ENCODE measurements at regions not wholly inside any gene's neighbourhood (a gene's known extent, or its start where the extent isn't known, plus 50 kb on each side); places are given as distances from the start of the nearest gene placed in this dataset.
"Not testable (repeated sequence)": the region's sequence is repeated elsewhere in the genome, so short reads cannot be mapped to it uniquely, and the experiment has no call there.

DNA sequence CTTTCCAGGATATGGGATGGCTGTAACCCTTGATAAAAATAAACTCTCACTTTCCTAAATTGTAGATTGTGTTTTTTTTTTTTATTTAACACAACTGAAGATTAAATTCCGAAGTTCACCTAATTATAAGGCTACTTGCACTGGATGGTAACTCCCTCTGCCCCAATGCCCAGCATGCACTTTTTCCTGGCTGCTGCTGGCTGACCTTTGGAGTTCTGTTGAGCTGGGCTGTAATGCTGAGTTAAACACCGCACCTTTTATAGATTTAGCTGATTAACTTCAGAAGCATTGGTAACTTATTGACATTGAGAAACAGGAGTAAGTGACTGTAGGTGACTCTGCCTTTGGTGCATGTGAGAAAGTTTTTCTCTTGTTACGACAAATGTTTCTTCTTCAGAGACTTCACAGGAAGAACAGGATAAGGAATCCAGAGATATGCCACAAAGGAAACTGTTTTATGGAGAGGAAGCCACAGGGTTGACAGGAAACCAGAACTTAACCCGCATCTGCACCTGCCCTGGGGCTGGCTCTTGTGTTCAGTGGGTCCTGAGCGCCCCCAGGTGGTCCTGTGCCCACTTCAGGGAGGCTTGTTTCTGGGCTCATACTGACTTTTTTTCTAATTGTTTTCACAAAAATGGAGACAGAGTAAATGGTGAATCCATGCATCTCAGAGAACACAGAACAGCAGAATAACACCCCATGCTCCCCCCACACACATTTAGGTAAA is 1240.3 kb downstream of the TMEM121 start:
- H3K27ac ChIP-seq (ENCODE audit: low read depth, low read length); H3K79me1 ChIP-seq (ENCODE audit: low read length); H3K36me3 ChIP-seq (ENCODE audit: control insufficient read depth in 1 of 2, insufficient read depth in 2 of 2, low read length in 2 of 2); H3K9ac ChIP-seq (ENCODE audit: low read length); H2BK120ac ChIP-seq (ENCODE audit: insufficient read depth, low read length, poor library complexity); H2BK5ac ChIP-seq (ENCODE audit: low read depth, low read length, poor library complexity); H3K4ac ChIP-seq (ENCODE audit: low read depth, low read length); H3K14ac ChIP-seq (ENCODE audit: low read length); H3K4me2 ChIP-seq (ENCODE audit: low read length); H3K9me3 ChIP-seq (ENCODE audit: insufficient read depth, low read depth, low read length); H4K12ac ChIP-seq (ENCODE audit: low read depth, low read length); H4K8ac ChIP-seq (ENCODE audit: low read depth, low read length); H2BK12ac ChIP-seq (ENCODE audit: low read length); H3K79me2 ChIP-seq (ENCODE audit: control insufficient read depth, insufficient read depth, low read length, poor library complexity); H3K23ac ChIP-seq (ENCODE audit: low read length); H3K18ac ChIP-seq (ENCODE audit: low read length); H2AFZ ChIP-seq (ENCODE audit: insufficient read depth, low read length, poor library complexity); DNase-seq; H3K4me3 ChIP-seq (ENCODE audit: low read depth, low read length); H3K27me3 ChIP-seq (ENCODE audit: insufficient read depth, low read length); H3K4me1 ChIP-seq (ENCODE audit: control insufficient read depth in 1 of 2, insufficient read depth in 2 of 2, low read length in 2 of 2); H4K91ac ChIP-seq (ENCODE audit: low read depth, low read length); H2AK5ac ChIP-seq (ENCODE audit: low read length): not testable (repeated sequence)
- no CpG with 5 or more reads among the region's 5 CpGs for WGBS (ENCODE audit: extremely low coverage, insufficient coverage, insufficient read length)

DNA sequence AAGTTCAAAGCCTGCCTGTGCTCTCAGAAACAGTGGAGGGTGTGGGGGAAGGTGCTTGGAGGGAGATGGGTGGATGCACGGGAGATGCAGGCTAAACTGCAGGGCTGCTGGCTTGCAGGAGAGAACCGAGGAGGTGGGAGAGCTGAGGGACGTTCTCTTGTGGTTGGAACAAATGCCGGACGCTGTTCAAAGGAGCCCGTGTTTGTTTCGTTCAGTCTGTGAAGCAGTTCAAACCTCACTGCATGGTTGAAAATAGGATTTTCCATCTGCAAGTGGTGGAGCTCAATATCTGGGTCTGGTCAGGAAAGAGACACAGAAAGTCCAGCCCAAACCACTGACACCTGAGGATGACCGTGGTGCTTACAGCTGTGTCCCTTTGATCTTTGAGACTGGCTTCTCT is 1241.8 kb downstream of the TMEM121 start:
- not testable (repeated sequence) for H2AFZ ChIP-seq (ENCODE audit: insufficient read depth, low read length, poor library complexity); H3K9me3 ChIP-seq (ENCODE audit: insufficient read depth, low read depth, low read length); H3K4me2 ChIP-seq (ENCODE audit: low read length); H3K27ac ChIP-seq (ENCODE audit: low read depth, low read length); H3K79me1 ChIP-seq (ENCODE audit: low read length); H3K36me3 ChIP-seq (ENCODE audit: control insufficient read depth in 1 of 2, insufficient read depth in 2 of 2, low read length in 2 of 2); H2BK5ac ChIP-seq (ENCODE audit: low read depth, low read length, poor library complexity); H2BK12ac ChIP-seq (ENCODE audit: low read length); H3K4ac ChIP-seq (ENCODE audit: low read depth, low read length); H3K23ac ChIP-seq (ENCODE audit: low read length); H4K8ac ChIP-seq (ENCODE audit: low read depth, low read length); H3K9ac ChIP-seq (ENCODE audit: low read length); H3K4me3 ChIP-seq (ENCODE audit: low read depth, low read length); H3K27me3 ChIP-seq (ENCODE audit: insufficient read depth, low read length); H2AK5ac ChIP-seq (ENCODE audit: low read length); H4K91ac ChIP-seq (ENCODE audit: low read depth, low read length); H3K14ac ChIP-seq (ENCODE audit: low read length); DNase-seq; H4K12ac ChIP-seq (ENCODE audit: low read depth, low read length); H2BK120ac ChIP-seq (ENCODE audit: insufficient read depth, low read length, poor library complexity); H3K4me1 ChIP-seq (ENCODE audit: control insufficient read depth in 1 of 2, insufficient read depth in 2 of 2, low read length in 2 of 2); H3K18ac ChIP-seq (ENCODE audit: low read length); H3K79me2 ChIP-seq (ENCODE audit: control insufficient read depth, insufficient read depth, low read length, poor library complexity)
- no CpG with 5 or more reads among the region's 8 CpGs for WGBS (ENCODE audit: extremely low coverage, insufficient coverage, insufficient read length)

DNA sequence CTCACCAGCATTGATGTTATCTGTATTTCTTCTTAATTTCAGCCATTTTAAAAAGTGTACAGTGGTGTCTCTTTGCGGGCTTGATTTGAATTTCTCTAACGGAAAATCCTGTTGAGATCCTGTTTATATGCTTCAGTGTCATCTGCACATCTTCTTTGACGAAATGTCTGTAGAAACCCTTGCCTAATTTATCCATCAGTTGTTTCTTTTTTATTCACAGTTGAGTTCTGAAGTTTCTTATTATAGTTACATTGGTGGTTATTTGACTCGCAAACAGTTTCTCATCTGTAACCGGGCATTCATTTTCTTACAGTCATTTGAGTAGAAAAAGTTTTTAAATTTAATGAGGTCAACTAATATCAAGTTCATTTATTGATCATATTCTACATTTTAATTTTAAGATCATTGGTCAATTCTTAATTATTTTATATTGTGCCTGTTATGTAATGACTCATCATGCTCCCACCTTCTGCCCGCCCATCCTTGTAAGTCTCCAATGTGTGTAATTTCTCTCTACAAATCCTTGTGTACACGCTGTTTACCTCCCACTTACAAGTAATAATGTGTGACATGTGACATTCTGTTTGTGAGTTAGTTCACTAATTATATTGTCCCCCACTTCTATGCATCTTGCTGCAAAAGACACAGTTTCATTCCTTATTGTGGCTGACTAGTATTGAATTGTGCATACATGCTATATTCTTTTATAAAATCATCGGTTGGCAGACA is 1242.8 kb downstream of the TMEM121 start:
- not testable (repeated sequence) for H3K9me3 ChIP-seq (ENCODE audit: insufficient read depth, low read depth, low read length); H3K14ac ChIP-seq (ENCODE audit: low read length); DNase-seq; H4K8ac ChIP-seq (ENCODE audit: low read depth, low read length); H2AFZ ChIP-seq (ENCODE audit: insufficient read depth, low read length, poor library complexity); H3K27ac ChIP-seq (ENCODE audit: low read depth, low read length); H3K9ac ChIP-seq (ENCODE audit: low read length); H2BK120ac ChIP-seq (ENCODE audit: insufficient read depth, low read length, poor library complexity); H3K4me2 ChIP-seq (ENCODE audit: low read length); H3K36me3 ChIP-seq (ENCODE audit: control insufficient read depth in 1 of 2, insufficient read depth in 2 of 2, low read length in 2 of 2); H4K91ac ChIP-seq (ENCODE audit: low read depth, low read length); H2BK12ac ChIP-seq (ENCODE audit: low read length); H3K27me3 ChIP-seq (ENCODE audit: insufficient read depth, low read length); H2BK5ac ChIP-seq (ENCODE audit: low read depth, low read length, poor library complexity); H3K23ac ChIP-seq (ENCODE audit: low read length); H2AK5ac ChIP-seq (ENCODE audit: low read length); H3K79me1 ChIP-seq (ENCODE audit: low read length); H3K18ac ChIP-seq (ENCODE audit: low read length); H3K4me3 ChIP-seq (ENCODE audit: low read depth, low read length); H4K12ac ChIP-seq (ENCODE audit: low read depth, low read length); H3K79me2 ChIP-seq (ENCODE audit: control insufficient read depth, insufficient read depth, low read length, poor library complexity); H3K4ac ChIP-seq (ENCODE audit: low read depth, low read length); H3K4me1 ChIP-seq (ENCODE audit: control insufficient read depth in 1 of 2, insufficient read depth in 2 of 2, low read length in 2 of 2)
- WGBS (ENCODE audit: extremely low coverage, insufficient coverage, insufficient read length): no CpG with 5 or more reads among the region's 8 CpGs

DNA sequence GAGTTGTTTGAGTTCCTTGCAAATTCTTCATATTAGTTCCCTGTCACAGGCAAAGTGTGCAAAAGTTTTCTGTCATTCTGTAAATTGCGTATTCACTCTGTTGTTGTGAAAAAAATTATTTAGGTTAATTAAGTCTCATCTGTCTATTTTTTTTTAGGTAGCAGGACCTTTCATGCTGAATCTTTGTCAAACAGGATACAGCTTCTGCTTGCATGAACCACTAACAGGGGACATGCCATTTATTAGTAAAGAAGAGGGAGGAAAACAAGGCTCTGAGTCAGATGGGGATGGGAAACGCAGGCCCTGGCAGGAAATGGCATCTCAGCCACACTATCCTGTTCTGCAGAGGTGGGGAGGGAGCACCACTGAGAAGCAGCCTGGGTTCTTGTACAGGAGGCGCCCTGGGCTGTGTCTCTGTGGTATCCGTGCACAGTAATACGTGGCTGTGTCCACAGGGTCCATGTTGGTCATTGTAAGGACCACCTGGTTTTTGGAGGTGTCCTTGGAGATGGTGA is 1243.8 kb downstream of the TMEM121 start:
- not testable (repeated sequence) for H3K14ac ChIP-seq (ENCODE audit: low read length); H3K9ac ChIP-seq (ENCODE audit: low read length); H2BK120ac ChIP-seq (ENCODE audit: insufficient read depth, low read length, poor library complexity); H3K9me3 ChIP-seq (ENCODE audit: insufficient read depth, low read depth, low read length); H2AK5ac ChIP-seq (ENCODE audit: low read length); DNase-seq; H2AFZ ChIP-seq (ENCODE audit: insufficient read depth, low read length, poor library complexity); H3K27me3 ChIP-seq (ENCODE audit: insufficient read depth, low read length); H2BK5ac ChIP-seq (ENCODE audit: low read depth, low read length, poor library complexity); H4K8ac ChIP-seq (ENCODE audit: low read depth, low read length); H3K36me3 ChIP-seq (ENCODE audit: control insufficient read depth in 1 of 2, insufficient read depth in 2 of 2, low read length in 2 of 2); H3K23ac ChIP-seq (ENCODE audit: low read length); H3K18ac ChIP-seq (ENCODE audit: low read length); H3K4me1 ChIP-seq (ENCODE audit: control insufficient read depth in 1 of 2, insufficient read depth in 2 of 2, low read length in 2 of 2); H3K4me3 ChIP-seq (ENCODE audit: low read depth, low read length); H4K91ac ChIP-seq (ENCODE audit: low read depth, low read length); H3K27ac ChIP-seq (ENCODE audit: low read depth, low read length); H3K4ac ChIP-seq (ENCODE audit: low read depth, low read length); H3K79me2 ChIP-seq (ENCODE audit: control insufficient read depth, insufficient read depth, low read length, poor library complexity); H3K79me1 ChIP-seq (ENCODE audit: low read length); H2BK12ac ChIP-seq (ENCODE audit: low read length); H4K12ac ChIP-seq (ENCODE audit: low read depth, low read length); H3K4me2 ChIP-seq (ENCODE audit: low read length)
- no CpG with 5 or more reads among the region's 5 CpGs for WGBS (ENCODE audit: extremely low coverage, insufficient coverage, insufficient read length)
